PFSK-1 (cell line): ENCODE measurements at regions not wholly inside any gene's neighbourhood (a gene's known extent, or its start where the extent isn't known, plus 50 kb on each side); places are given as distances from the start of the nearest gene placed in this dataset.

Experiments used
- FOXP2 ChIP-seq: optimal IDR thresholded peaks from 2 replicates; pipeline ENCODE3; 2011; ENCODE audit warnings: borderline replicate concordance, control low read depth, inconsistent platforms; ENCODE audit not compliant: insufficient read depth; ENCODE audit errors: extremely low read length, extremely low read depth
- POLR2AphosphoS5 ChIP-seq: IDR thresholded peaks from 2 replicates; pipeline ENCODE4 v1.6.1; 2012; ENCODE audit warnings: low read depth, mild to moderate bottlenecking, control low read depth, low read length, moderate library complexity
- SIN3A ChIP-seq: IDR thresholded peaks from 2 replicates; pipeline ENCODE4 v1.6.1; 2012; ENCODE audit warnings: mild to moderate bottlenecking, low read length, moderate library complexity, borderline replicate concordance; ENCODE audit not compliant: insufficient read depth
- TAF1 ChIP-seq: IDR thresholded peaks from 2 replicates; pipeline ENCODE4 v1.6.1; 2012; ENCODE audit warnings: low read length, control low read depth, borderline replicate concordance; ENCODE audit not compliant: insufficient read depth
- TF ChIP-seq, protein P1 (sequence below), 2 experiments: IDR thresholded peaks; 2 replicates each; pipeline versions ENCODE4 v1.6.1 to v1.8.0; 2011 to 2012; ENCODE audit warnings: low read depth in 2 of 2, low read length in 2 of 2, control low read depth in 1 of 2, inconsistent platforms in 1 of 2, mild to moderate bottlenecking in 1 of 2, moderate library complexity in 1 of 2; ENCODE audit not compliant: insufficient read depth in 1 of 2

DNA sequence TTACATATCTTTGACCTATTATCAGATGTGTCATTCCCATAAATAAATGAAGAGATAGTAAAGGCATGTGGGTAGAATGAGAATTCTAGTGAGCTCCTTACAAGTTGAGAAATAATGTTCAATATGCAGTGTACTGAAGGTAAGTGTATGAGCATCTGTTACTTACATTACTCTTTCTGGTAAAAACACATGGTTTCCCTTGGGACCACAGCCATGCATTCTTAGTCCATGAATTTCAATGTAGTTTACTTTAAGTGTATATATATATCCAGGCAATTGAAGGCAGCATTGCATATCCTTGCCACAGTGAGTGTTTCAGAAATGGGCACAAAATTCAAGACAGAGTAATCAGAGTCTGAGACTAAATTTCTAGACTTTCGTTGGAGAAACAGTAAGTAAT lies 277.2 kb downstream of the CXXC4 start:
- TF ChIP-seq, protein P1, sequence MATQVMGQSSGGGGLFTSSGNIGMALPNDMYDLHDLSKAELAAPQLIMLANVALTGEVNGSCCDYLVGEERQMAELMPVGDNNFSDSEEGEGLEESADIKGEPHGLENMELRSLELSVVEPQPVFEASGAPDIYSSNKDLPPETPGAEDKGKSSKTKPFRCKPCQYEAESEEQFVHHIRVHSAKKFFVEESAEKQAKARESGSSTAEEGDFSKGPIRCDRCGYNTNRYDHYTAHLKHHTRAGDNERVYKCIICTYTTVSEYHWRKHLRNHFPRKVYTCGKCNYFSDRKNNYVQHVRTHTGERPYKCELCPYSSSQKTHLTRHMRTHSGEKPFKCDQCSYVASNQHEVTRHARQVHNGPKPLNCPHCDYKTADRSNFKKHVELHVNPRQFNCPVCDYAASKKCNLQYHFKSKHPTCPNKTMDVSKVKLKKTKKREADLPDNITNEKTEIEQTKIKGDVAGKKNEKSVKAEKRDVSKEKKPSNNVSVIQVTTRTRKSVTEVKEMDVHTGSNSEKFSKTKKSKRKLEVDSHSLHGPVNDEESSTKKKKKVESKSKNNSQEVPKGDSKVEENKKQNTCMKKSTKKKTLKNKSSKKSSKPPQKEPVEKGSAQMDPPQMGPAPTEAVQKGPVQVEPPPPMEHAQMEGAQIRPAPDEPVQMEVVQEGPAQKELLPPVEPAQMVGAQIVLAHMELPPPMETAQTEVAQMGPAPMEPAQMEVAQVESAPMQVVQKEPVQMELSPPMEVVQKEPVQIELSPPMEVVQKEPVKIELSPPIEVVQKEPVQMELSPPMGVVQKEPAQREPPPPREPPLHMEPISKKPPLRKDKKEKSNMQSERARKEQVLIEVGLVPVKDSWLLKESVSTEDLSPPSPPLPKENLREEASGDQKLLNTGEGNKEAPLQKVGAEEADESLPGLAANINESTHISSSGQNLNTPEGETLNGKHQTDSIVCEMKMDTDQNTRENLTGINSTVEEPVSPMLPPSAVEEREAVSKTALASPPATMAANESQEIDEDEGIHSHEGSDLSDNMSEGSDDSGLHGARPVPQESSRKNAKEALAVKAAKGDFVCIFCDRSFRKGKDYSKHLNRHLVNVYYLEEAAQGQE (IDR thresholded peaks at IDR 0.05; ENCODE audit: insufficient read depth in 1 of 2, low read depth in 2 of 2, low read length in 2 of 2) = no peak
- no peak for TF ChIP-seq POLR2AphosphoS5
- TF ChIP-seq TAF1 = no peak
- TF ChIP-seq FOXP2 = no peak
- TF ChIP-seq SIN3A = no peak
